Retinal pigment epithelial cell (primary cell): ENCODE measurements at regions not wholly inside any gene's neighbourhood (a gene's known extent, or its start where the extent isn't known, plus 50 kb on each side); places are given as distances from the start of the nearest gene placed in this dataset.

ENCODE experiments used
- DNase-seq: peaks from one replicate; pipeline ENCODE4 v3.0.0-alpha.2; 2010; ENCODE audit warnings: low read depth
- H3K4me3 ChIP-seq: 2 replicates; pipeline ENCODE4 v1.5.1; 2011; ENCODE audit warnings: mild to moderate bottlenecking, low read length, control low read depth, moderate library complexity
- TF ChIP-seq, protein P1 (sequence below): conservative IDR thresholded peaks from 2 replicates; pipeline ENCODE4 v1.5.1; 2011; ENCODE audit warnings: low read depth, low read length, control low read depth, inconsistent platforms

DNA sequence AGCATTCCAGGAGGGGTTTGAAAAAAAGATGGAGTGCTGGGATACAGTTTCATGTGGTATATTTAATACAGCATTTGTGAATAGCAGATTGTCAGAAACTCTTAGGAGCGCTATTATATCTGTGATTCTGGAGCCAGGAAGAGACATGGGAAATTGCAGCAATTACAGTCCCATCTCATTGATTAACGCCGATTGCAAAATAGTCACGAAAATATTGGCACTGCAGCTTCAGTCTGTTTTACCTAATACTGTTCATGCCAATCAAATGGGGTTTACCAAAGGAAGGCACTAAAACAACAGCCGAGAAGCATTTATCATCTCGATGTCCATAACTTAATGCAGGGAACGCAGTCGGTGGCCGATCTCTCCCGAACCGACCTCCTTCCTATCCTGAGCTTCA lies 295.8 kb downstream of the TEX29 start:
- no peak overlapping the region for H3K4me3 ChIP-seq
- TF ChIP-seq, protein P1, sequence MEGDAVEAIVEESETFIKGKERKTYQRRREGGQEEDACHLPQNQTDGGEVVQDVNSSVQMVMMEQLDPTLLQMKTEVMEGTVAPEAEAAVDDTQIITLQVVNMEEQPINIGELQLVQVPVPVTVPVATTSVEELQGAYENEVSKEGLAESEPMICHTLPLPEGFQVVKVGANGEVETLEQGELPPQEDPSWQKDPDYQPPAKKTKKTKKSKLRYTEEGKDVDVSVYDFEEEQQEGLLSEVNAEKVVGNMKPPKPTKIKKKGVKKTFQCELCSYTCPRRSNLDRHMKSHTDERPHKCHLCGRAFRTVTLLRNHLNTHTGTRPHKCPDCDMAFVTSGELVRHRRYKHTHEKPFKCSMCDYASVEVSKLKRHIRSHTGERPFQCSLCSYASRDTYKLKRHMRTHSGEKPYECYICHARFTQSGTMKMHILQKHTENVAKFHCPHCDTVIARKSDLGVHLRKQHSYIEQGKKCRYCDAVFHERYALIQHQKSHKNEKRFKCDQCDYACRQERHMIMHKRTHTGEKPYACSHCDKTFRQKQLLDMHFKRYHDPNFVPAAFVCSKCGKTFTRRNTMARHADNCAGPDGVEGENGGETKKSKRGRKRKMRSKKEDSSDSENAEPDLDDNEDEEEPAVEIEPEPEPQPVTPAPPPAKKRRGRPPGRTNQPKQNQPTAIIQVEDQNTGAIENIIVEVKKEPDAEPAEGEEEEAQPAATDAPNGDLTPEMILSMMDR = no peak
- DNase-seq = no peak

DNA sequence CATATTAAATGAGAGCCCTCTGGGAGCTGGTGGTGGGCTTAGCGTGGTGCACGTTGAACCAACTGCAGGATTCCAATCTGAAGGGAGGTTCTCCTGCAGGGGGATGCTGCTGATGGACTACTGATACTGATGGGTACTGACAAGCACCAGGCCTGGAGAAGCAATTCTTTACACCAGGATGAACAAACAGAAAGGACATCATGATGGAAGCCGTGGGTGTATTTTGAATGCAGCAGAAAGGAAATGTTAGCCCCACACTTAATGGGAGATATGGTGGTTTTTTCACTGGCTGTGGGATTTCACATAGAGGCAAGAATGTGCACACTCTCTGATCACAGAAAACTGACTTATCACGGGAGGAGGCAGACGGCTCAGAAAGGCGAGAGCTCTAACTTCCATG lies 299.7 kb downstream of the TEX29 start:
- no peak overlapping the region for H3K4me3 ChIP-seq
- no peak for DNase-seq
- TF ChIP-seq, protein P1 = no peak

DNA sequence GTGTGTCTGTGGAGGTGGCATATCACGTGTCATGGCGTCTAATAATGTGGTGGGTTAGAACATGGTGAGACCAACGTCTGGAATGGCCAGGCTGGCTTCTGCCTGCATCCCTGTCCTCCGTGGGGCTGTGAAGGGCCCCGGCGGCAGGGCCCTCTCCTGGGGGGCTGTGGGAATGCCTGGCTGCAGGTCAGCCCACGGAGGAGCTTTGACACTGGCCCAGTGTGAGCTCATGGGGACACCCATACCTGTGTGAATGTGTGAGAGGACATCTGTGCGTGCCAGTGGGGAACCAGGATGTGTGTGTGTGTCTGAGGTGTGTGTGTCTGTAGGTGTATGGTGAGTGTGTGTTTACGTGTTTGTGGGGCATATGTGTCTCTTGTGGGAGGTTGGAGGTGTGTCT lies 300.1 kb downstream of the TEX29 start:
- H3K4me3 ChIP-seq = no peak overlapping the region
- no peak for DNase-seq
- TF ChIP-seq, protein P1 = no peak

DNA sequence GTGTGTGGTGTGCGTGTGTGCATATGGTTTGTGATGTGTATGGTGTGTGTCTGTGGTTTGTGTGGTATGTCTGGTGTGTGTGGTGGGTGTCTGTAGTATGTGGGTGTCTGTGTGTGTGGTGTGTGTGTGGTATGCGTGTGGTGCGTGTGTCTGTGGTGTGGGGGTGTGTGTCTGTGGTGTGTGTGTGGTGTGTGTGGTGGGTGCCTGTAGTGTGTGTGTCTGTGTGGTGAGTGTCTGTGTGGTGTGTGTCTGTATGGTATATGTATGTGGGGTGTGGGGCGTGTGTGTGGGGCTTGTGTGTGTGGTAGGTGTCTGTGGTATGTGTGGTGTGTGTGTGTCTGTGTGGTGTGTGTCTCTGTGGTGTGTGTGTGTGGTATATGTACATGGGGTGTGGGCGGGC lies 300.7 kb downstream of the TEX29 start:
- TF ChIP-seq, protein P1 = no peak
- no peak for DNase-seq
- no peak overlapping the region for H3K4me3 ChIP-seq

DNA sequence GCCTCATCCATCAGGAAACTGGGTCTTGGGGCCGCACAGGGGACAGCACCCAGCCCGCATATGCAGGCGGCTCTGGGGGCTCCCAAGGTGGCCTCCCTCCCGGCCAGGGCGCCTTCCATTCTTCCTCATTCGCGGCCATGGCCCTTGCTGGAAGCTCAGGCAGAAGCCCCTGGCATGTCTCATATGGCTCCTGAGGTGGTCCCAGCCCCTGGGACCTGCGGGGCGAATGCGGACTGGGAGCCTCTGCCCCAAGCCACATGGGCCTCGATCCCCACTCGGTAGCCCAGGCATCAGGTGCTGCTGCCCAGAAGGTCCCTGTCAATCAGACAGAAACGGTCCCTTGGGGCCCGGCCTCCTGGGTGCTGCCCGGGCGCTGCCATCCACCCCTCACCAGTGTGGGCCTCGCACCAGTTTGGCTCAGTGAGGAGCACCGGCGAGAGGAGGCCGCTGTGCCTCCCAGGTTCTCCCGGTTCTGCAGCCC lies 301.6 kb downstream of the TEX29 start:
- TF ChIP-seq, protein P1 = no peak
- no peak for DNase-seq
- no peak overlapping the region for H3K4me3 ChIP-seq

DNA sequence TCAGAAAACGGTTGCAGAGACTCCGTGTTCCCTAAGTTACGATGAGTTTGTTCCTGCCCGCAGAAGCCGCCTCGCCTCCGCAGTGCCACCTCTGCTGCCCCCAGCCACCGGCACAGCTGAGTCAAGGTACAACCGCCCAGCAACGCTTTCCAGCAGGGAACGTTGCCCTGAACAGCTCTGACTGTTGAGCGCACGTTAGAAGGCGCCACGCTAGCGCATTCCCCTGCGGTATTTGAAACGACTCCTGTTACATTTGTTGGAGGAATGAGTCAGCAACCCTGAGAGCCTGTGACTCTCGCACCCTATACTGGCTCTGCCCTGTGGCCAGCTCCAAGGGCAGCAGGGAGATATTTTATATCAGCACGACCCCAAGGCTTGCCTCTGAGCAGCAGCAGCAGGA lies 302.8 kb downstream of the TEX29 start:
- no peak for DNase-seq
- H3K4me3 ChIP-seq = no peak overlapping the region
- TF ChIP-seq, protein P1 = no peak

DNA sequence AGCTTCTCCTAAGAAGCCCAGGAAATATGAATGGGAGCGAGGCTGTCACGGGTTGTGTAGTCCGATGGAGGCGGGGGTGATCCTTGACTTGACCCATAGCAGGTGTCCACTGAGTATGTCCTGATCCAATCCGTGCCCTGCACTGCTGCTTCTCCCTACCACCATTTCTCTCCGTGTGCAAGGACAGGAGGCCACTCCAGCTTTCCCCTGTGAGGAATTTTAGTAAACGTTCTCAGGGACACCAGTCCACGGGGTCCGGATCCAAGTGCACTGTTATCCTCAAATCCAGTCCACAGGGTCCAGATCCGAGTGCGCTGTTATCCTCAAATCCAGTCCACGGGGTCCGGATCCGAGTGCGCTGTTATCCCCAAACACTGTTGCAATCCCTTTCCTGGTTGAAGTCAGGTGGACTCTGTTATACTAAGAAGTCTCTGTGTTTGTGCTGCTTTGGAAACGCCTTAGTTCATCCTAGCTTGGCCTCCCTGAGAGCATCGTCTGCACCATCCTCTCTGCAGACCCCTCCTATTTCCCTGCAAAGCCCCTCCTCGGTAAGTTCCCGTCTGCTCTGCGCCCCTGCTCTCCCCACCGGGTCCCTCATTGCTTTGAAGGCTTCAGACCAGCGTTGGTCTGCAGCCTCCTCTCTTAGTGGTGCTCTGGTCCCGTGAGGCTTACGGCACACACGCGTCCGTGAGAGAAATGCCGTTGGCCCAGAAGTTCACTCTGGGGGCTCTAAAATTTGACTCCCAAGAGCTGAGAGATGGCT lies 303.5 kb downstream of the TEX29 start:
- TF ChIP-seq, protein P1 = no peak
- no peak for DNase-seq

More for the DNA sequence above, 303.5 kb downstream of the TEX29 start:
- no peak overlapping the region for H3K4me3 ChIP-seq
